ENCODE measurements at regions not wholly inside any gene's neighbourhood (a gene's known extent, or its start where the extent isn't known, plus 50 kb on each side); places are given as distances from the start of the nearest gene placed in this dataset.

- H3K27me3 ChIP-seq (ENCODE audit: control insufficient read depth in 2 of 2, insufficient read depth in 2 of 2, low read length in 2 of 2), result no peaks in the 10 kb centered on the region
- no peak for DNase-seq (ENCODE audit: low read depth, low spot score)
- no peak overlapping the region for H3K4me3 ChIP-seq (replicated peaks in 1 of 3; ENCODE audit: insufficient read depth in 1 of 3, low read depth in 1 of 3, low read length in 3 of 3)
- no peak for FAIRE-seq
- H3K9me1 ChIP-seq (replicated peaks; ENCODE audit: control insufficient read depth, extremely low read depth, insufficient read depth, low read length), result no peaks in the 10 kb centered on the region
- no peaks in the 10 kb centered on the region for H3K4me1 ChIP-seq (ENCODE audit: control insufficient read depth, extremely low read depth, insufficient read depth, low read length)
- intact Hi-C loops (cut with micrococcal nuclease) (no loop called here), dilution Hi-C loops (cut with MboI; ENCODE audit: extremely low pct_ligation_motif_present, low sequenced_read_pairs) (no loop called here)
- BruUV-seq (replicated peaks), result no TSS peak
- no peaks in the 10 kb centered on the region for H3K9me3 ChIP-seq (replicated peaks; ENCODE audit: control insufficient read depth, insufficient read depth, low read length)
- no peak overlapping the region for H3K27ac ChIP-seq (ENCODE audit: insufficient read depth, low read depth, low read length)
- CTCF ChIA-PET, result no interaction called here
- TF ChIP-seq, protein P1, sequence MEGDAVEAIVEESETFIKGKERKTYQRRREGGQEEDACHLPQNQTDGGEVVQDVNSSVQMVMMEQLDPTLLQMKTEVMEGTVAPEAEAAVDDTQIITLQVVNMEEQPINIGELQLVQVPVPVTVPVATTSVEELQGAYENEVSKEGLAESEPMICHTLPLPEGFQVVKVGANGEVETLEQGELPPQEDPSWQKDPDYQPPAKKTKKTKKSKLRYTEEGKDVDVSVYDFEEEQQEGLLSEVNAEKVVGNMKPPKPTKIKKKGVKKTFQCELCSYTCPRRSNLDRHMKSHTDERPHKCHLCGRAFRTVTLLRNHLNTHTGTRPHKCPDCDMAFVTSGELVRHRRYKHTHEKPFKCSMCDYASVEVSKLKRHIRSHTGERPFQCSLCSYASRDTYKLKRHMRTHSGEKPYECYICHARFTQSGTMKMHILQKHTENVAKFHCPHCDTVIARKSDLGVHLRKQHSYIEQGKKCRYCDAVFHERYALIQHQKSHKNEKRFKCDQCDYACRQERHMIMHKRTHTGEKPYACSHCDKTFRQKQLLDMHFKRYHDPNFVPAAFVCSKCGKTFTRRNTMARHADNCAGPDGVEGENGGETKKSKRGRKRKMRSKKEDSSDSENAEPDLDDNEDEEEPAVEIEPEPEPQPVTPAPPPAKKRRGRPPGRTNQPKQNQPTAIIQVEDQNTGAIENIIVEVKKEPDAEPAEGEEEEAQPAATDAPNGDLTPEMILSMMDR (IDR thresholded peaks at IDR 0.05; ENCODE audit: extremely low read depth in 1 of 2, insufficient read depth in 1 of 2, low read depth in 1 of 2, low read length in 2 of 2), result no peak
- TF ChIP-seq POLR2A (IDR thresholded peaks at IDR 0.05; ENCODE audit: low read depth, low read length), result no peak
- no peak for TF ChIP-seq FOS (IDR thresholded peaks at IDR 0.05; ENCODE audit: borderline replicate concordance, insufficient read depth, low read length)
- TF ChIP-seq MYC (IDR thresholded peaks at IDR 0.05; ENCODE audit: low read depth, low read length), result no peak
- no peak for TF ChIP-seq JUN (IDR thresholded peaks at IDR 0.05; ENCODE audit: borderline replicate concordance, insufficient read depth, insufficient read length, low read depth)
- TF ChIP-seq, protein P2, sequence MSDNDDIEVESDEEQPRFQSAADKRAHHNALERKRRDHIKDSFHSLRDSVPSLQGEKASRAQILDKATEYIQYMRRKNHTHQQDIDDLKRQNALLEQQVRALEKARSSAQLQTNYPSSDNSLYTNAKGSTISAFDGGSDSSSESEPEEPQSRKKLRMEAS (IDR thresholded peaks at IDR 0.05; ENCODE audit: insufficient read depth, insufficient read length), result no peak
- H4K20me1 ChIP-seq (replicated peaks; ENCODE audit: control insufficient read depth, extremely low read depth, insufficient read depth, low read length), result no peaks in the 10 kb centered on the region
- no peaks in the 10 kb centered on the region for H3K36me3 ChIP-seq (ENCODE audit: control insufficient read depth in 2 of 2, extremely low read depth in 1 of 2, insufficient read depth in 2 of 2, low read length in 2 of 2)
- no peak overlapping the region for H3K4me2 ChIP-seq (ENCODE audit: insufficient read depth, low read length)
- H3K79me2 ChIP-seq (ENCODE audit: control insufficient read depth, insufficient read depth, low read length), result no peaks in the 10 kb centered on the region
- no peak overlapping the region for H2AFZ ChIP-seq (ENCODE audit: low read depth, low read length)
- POLR2A ChIA-PET, result no interaction called here
- H3K9ac ChIP-seq (replicated peaks; ENCODE audit: extremely low read depth, insufficient read depth, low read length), result no peak overlapping the region
These were observed 358.2 kb upstream of the DMAC1 start for GRCh38 chr9:8157683-8158324.

- H3K27ac ChIP-seq (ENCODE audit: insufficient read depth, low read depth, low read length), result no peak overlapping the region
- H3K9me3 ChIP-seq (replicated peaks; ENCODE audit: control insufficient read depth, insufficient read depth, low read length), result no peaks in the 10 kb centered on the region
- intact Hi-C loops (cut with micrococcal nuclease) (no loop called here), dilution Hi-C loops (cut with MboI; ENCODE audit: extremely low pct_ligation_motif_present, low sequenced_read_pairs) (no loop called here)
- no peak overlapping the region for H3K9ac ChIP-seq (replicated peaks; ENCODE audit: extremely low read depth, insufficient read depth, low read length)
- H3K4me2 ChIP-seq (ENCODE audit: insufficient read depth, low read length), result no peak overlapping the region
- TF ChIP-seq, protein P2 (IDR thresholded peaks at IDR 0.05; ENCODE audit: insufficient read depth, insufficient read length), result no peak
- TF ChIP-seq GATA2 (IDR thresholded peaks at IDR 0.05; ENCODE audit: insufficient read depth, insufficient read length, low read depth, low read length), result no peak
- no peak for TF ChIP-seq EZH2 (IDR thresholded peaks at IDR 0.05; ENCODE audit: borderline replicate concordance, low read depth, low read length, severe bottlenecking)
- TF ChIP-seq FOS (IDR thresholded peaks at IDR 0.05; ENCODE audit: borderline replicate concordance, insufficient read depth, low read length), result no peak
- TF ChIP-seq POLR2AphosphoS5 (IDR thresholded peaks at IDR 0.05; ENCODE audit: insufficient read depth, low read depth, low read length), result no peak
- TF ChIP-seq, protein P1 (IDR thresholded peaks at IDR 0.05; ENCODE audit: extremely low read depth in 1 of 2, insufficient read depth in 1 of 2, low read depth in 1 of 2, low read length in 2 of 2), result no peak
- no peak for TF ChIP-seq POLR2A (IDR thresholded peaks at IDR 0.05; ENCODE audit: low read depth, low read length)
- no peak for TF ChIP-seq JUN (IDR thresholded peaks at IDR 0.05; ENCODE audit: borderline replicate concordance, insufficient read depth, insufficient read length, low read depth)
- TF ChIP-seq MYC (IDR thresholded peaks at IDR 0.05; ENCODE audit: low read depth, low read length), result no peak
- H3K27me3 ChIP-seq (ENCODE audit: control insufficient read depth in 2 of 2, insufficient read depth in 2 of 2, low read length in 2 of 2), result no peaks in the 10 kb centered on the region
- no peaks in the 10 kb centered on the region for H3K79me2 ChIP-seq (ENCODE audit: control insufficient read depth, insufficient read depth, low read length)
- no peaks in the 10 kb centered on the region for H3K36me3 ChIP-seq (ENCODE audit: control insufficient read depth in 2 of 2, extremely low read depth in 1 of 2, insufficient read depth in 2 of 2, low read length in 2 of 2)
- no peaks in the 10 kb centered on the region for H3K4me1 ChIP-seq (ENCODE audit: control insufficient read depth, extremely low read depth, insufficient read depth, low read length)
- DNase-seq (ENCODE audit: low read depth, low spot score), result no peak
- no peaks in the 10 kb centered on the region for H4K20me1 ChIP-seq (replicated peaks; ENCODE audit: control insufficient read depth, extremely low read depth, insufficient read depth, low read length)
- no peaks in the 10 kb centered on the region for H3K9me1 ChIP-seq (replicated peaks; ENCODE audit: control insufficient read depth, extremely low read depth, insufficient read depth, low read length)
- BruUV-seq (replicated peaks), result no TSS peak
- no peak overlapping the region for H3K4me3 ChIP-seq (replicated peaks in 1 of 3; ENCODE audit: insufficient read depth in 1 of 3, low read depth in 1 of 3, low read length in 3 of 3)
- no peak for FAIRE-seq
- ChIA-PET POLR2A (no interaction called here), CTCF (no interaction called here)
- H2AFZ ChIP-seq (ENCODE audit: low read depth, low read length), result no peak overlapping the region
These were observed 356.8 kb upstream of the DMAC1 start for GRCh38 chr9:8156346-8156745.

All from endothelial cell of umbilical vein (primary cell).